ENCODE measurements at regions not wholly inside any gene's neighbourhood (a gene's known extent, or its start where the extent isn't known, plus 50 kb on each side); places are given as distances from the start of the nearest gene placed in this dataset.
A peak's percentile ranks its signal among the peaks of the same experiment; 100 is the strongest.

DNA sequence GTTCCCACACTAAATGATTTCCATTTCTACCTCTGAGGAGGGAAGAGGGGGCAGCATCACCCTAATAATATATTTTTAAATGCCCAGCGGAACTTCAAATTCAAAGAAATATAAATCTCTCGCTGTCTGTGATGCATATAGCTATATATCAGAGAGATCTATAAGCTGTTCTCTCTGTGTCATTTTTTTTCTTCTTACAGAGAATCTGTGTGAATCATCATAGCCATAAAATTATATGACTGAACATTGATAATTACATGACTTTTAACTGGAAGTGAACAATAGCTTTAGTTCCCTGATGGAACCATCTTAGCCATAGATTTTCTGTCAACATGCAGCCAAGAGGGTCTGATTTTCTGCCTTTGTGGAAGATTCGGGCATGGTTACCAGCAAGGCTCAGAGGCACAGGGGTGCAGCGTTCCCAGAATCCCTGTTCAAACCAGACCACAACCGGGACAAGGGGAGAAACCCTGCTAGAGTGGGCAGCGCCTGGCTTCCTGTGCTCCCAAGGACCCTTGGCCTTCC lies 93.7 kb upstream of the OSMR start:
- no peak for DNase-seq (ENCODE audit: low spot score)

- DNase-seq (ENCODE audit: low spot score): no peak
Measured at GRCh38 chr5:38752622-38753021, 93.2 kb upstream of the OSMR start.

GRCh38 chr5:38753141-38753540 lies 92.7 kb upstream of the OSMR start:
- no peak for DNase-seq (ENCODE audit: low spot score)

- no peak for DNase-seq (ENCODE audit: low spot score)
Measured at GRCh38 chr5:38753776-38754175, 92.0 kb upstream of the OSMR start.

- DNase-seq (ENCODE audit: low spot score): no peak
Measured at GRCh38 chr5:38755181-38755580, 90.6 kb upstream of the OSMR start.

GRCh38 chr5:38756068-38756467 lies 89.7 kb upstream of the OSMR start:
- no peak for DNase-seq (ENCODE audit: low spot score)

- peak; percentile 18 for DNase-seq (ENCODE audit: low spot score)
Measured at GRCh38 chr5:38757451-38758245, 88.2 kb upstream of the OSMR start.

- no peak for DNase-seq (ENCODE audit: low spot score)
Measured at GRCh38 chr5:38758774-38759600, 86.8 kb upstream of the OSMR start.

GRCh38 chr5:38764937-38765391 lies 80.8 kb upstream of the OSMR start:
- no peak for DNase-seq (ENCODE audit: low spot score)

GRCh38 chr5:38765399-38765861 lies 80.4 kb upstream of the OSMR start:
- no peak for DNase-seq (ENCODE audit: low spot score)

DNA sequence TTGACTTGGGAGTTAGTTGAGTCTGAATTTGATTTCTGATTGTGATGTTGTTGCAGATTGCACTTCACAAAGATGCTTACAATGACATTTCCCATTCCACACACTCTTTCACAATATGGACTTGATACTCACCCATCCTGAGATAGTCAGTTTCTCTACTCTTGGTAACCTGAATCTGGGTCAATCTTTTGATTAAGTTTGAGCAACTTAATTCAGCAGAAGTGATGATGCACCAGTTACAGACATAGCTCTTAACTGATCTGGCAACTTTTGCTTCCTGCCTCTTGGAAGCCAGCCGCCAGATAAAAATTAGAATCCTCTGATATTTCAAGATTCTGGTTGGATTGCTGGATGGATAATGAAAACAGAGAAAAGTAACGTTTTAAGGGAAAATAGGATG lies 79.7 kb upstream of the OSMR start:
- DNase-seq (ENCODE audit: low spot score): no peak

- no peak for DNase-seq (ENCODE audit: low spot score)
Measured at GRCh38 chr5:38768412-38769211, 77.2 kb upstream of the OSMR start.

DNA sequence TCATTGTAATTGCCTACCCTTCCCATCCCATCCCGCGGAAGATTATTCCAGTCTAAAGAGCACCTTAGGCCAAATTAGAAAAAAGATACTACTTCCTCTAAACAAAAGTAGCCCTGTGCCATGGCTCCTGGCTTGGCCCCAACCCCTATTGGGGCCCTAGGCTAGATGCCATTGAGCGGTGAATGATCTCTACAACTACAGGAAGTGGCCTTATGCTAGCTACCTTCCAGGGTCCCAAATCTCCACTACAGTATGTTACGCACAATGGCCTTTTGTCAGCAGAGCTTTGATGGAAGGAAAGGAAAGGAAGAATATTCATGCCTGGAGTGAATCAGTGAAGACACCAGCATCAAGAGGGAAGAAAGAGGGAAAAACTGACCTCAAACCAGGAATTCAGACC lies 73.3 kb upstream of the OSMR start:
- no peak for DNase-seq (ENCODE audit: low spot score)

GRCh38 chr5:38775218-38775840 lies 70.5 kb upstream of the OSMR start:
- no peak for DNase-seq (ENCODE audit: low spot score)

GRCh38 chr5:38776149-38776896 lies 69.5 kb upstream of the OSMR start:
- DNase-seq (ENCODE audit: low spot score): no peak

DNA sequence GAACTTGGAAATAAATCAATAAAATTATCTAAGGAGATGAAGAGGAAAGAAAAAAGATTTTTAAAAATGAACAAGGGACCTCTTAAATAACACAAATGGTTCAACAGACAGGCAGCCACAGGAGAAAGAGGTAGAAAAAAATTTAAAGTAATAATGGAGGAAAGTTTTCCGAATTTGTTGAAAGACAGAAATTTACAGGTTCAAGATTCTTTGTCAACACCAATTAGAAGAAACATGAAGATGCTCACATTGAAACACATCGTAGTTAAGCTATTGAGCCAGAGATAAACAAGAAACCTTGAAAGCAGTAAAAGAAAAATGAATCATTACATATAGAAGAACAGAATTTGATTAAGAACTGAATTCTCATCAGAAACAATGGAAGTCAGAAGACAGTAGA lies 68.7 kb upstream of the OSMR start:
- DNase-seq (ENCODE audit: low spot score): no peak

DNA sequence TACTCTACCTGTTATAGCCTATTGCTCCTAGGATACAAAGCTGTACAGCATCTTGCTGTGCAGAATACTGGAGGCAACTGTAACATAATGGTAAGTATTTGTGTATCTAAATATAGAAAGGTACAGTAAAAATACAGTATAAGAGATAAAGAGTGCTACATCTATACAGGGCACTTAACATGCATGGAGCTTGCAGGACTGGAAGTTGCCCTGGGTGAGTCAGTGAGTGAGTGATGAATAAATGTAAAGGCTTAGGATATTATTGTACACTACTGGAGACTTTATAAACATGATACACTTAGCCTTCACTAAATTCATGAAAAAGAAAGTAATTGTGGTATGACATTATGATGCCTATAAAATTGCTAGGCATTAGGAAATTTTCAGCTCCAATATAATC lies 65.5 kb upstream of the OSMR start:
- no peak for DNase-seq (ENCODE audit: low spot score)

- DNase-seq (ENCODE audit: low spot score): peak; percentile 72
Measured at GRCh38 chr5:38780945-38781344, 64.9 kb upstream of the OSMR start.

- DNase-seq (ENCODE audit: low spot score): no peak
Measured at GRCh38 chr5:38782180-38782835, 63.5 kb upstream of the OSMR start.

DNA sequence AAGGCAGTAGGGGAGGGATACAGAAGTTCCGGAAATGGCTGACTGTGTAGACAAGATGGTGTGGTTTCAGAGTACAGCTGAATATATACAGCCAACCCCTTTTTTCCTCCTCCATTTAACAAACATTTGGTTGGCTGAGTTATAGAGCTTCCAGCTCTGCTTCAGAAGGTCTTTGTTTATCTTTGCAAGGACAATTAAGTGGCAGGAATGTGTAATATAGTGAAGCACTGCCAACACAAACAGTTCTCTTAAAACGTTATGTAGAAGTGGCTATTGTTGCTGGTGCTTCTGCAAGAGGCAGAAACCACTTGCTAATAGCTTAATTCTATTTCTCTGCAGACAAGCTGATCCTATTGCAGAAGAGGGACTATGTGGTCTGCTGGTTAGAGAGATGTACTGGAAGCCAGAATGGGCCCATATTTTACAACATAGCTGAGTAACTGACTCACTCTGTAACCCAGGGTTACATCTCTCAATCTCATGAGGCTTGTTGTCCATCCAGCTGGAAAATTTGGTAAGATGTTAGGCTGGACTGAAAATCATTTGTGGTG lies 62.7 kb upstream of the OSMR start:
- DNase-seq (ENCODE audit: low spot score): no peak

All from mucosa of gallbladder (tissue), 1 donor.